Activated T-helper 17 cell treated with anti-CD3 and anti-CD28 coated beads, Interleukin-2, amount 50 U/mL, for 72 hours (primary cell): ENCODE measurements at regions not wholly inside any gene's neighbourhood (a gene's known extent, or its start where the extent isn't known, plus 50 kb on each side); places are given as distances from the start of the nearest gene placed in this dataset.

Source experiments
- ATAC-seq: fragments of 150-1000 bp; cut with Tn5 transposase; replicated peaks from 2 replicates; pipeline ENCODE4 v1.10.0; 2021; ENCODE audit warnings: mild to moderate bottlenecking, moderate library complexity
- H3K27ac Mint-ChIP-seq: one replicate; pipeline ENCODE4 v1.8.0; 2022; ENCODE audit warnings: mixed read lengths
- H3K27me3 Mint-ChIP-seq: one replicate; pipeline ENCODE4 v1.8.0; 2022; ENCODE audit warnings: mixed read lengths
- H3K36me3 Mint-ChIP-seq: one replicate; pipeline ENCODE4 v1.8.0; 2022; ENCODE audit warnings: low read depth, mild to moderate bottlenecking, mixed read lengths
- H3K4me1 Mint-ChIP-seq: one replicate; pipeline ENCODE4 v1.8.0; 2022; ENCODE audit warnings: mixed read lengths
- H3K4me3 Mint-ChIP-seq: one replicate; pipeline ENCODE4 v1.8.0; 2022; ENCODE audit warnings: mild to moderate bottlenecking, mixed read lengths
- H3K9me3 Mint-ChIP-seq: one replicate; pipeline ENCODE4 v1.8.0; 2022; ENCODE audit warnings: mixed read lengths

DNA sequence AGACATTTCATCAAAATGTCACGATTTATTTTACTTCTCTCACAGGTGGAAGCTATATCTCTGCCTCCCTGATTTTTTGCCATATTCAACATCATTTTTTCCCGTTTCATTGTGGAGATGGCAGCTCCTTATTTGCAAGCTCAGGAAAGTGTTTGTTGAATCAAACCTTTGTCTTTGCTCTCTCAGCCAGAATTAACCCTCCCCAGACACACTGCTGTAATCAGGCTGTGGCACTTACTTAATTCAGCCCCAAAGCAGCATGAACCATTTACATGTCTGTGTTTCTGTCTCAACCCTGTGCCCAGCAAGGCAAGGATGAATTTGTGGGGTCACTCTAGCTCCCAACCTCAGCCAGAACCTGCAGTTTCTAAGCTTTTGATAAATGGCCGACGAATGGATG, 397.2 kb downstream of the TCERG1L start:
- no peaks in the 10 kb centered on the region for H3K36me3 Mint-ChIP-seq
- ATAC-seq, result no peak
- H3K27ac Mint-ChIP-seq, result no peak overlapping the region
- no peak overlapping the region for H3K4me3 Mint-ChIP-seq
- H3K27me3 Mint-ChIP-seq, result no peaks in the 10 kb centered on the region
- H3K4me1 Mint-ChIP-seq, result no peaks in the 10 kb centered on the region
- H3K9me3 Mint-ChIP-seq, result peaks cover 13% of the 10 kb centered on the region

DNA sequence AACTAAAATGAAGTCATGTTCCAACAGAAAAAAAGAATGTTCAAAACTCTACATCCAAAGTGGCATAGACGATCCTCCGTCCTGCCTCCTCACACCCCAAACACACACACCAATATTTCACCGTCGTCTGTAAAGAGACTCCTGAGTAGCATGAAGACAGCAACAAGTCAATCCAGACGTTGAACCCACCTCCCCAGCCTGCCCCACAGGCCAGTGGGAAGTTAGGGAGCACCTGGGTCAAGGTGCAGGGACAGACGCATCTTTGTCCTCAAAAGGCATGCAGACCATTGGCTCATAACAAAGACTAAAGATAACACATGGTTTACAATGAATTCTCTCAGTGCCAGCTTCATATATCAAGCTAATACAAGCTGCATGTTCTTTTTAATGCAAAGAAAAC, 396.5 kb downstream of the TCERG1L start:
- H3K4me1 Mint-ChIP-seq, result no peaks in the 10 kb centered on the region
- no peak for ATAC-seq
- no peaks in the 10 kb centered on the region for H3K36me3 Mint-ChIP-seq
- H3K4me3 Mint-ChIP-seq, result no peak overlapping the region
- H3K27me3 Mint-ChIP-seq, result no peaks in the 10 kb centered on the region
- peaks cover 13% of the 10 kb centered on the region for H3K9me3 Mint-ChIP-seq
- H3K27ac Mint-ChIP-seq, result no peak overlapping the region

GRCh38 chr10:130921461-130921860, 390.1 kb downstream of the TCERG1L start:
- Mint-ChIP-seq H3K36me3 (no peaks in the 10 kb centered on the region), H3K27me3 (no peaks in the 10 kb centered on the region), H3K27ac (no peak overlapping the region), H3K9me3 (peaks cover 3% of the 10 kb centered on the region), H3K4me3 (no peak overlapping the region), H3K4me1 (no peaks in the 10 kb centered on the region)
- ATAC-seq, result no peak

DNA sequence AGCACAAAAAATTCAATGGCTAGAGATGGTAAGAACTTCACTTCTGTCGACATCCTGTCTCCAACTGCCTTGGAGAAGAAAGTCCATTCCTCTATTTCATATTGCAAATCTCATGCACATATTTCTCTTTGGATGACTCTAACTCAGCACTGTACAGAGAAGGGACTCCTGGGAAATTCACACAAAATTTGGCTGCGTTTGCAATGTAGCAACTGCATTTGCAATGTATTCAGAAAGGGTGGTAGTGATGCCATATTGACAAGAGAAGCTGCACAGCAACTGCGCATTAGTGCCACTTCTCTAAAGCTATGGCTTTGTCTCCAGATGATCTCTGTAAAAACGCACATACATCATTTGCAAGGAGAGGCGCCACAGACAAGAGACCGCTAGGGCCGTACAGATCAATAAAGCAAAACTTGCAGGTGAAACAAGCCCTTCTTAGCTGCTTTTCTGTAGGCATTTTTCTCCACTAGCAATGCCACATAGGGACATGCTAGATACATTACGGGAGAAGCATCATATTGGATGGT, 389.5 kb downstream of the TCERG1L start:
- no peak overlapping the region for H3K27ac Mint-ChIP-seq
- H3K4me1 Mint-ChIP-seq, result no peaks in the 10 kb centered on the region
- ATAC-seq, result no peak
- H3K36me3 Mint-ChIP-seq, result no peaks in the 10 kb centered on the region
- H3K9me3 Mint-ChIP-seq, result no peaks in the 10 kb centered on the region
- H3K27me3 Mint-ChIP-seq, result no peaks in the 10 kb centered on the region
- no peak overlapping the region for H3K4me3 Mint-ChIP-seq

- H3K27me3 Mint-ChIP-seq, result no peaks in the 10 kb centered on the region
- H3K36me3 Mint-ChIP-seq, result no peaks in the 10 kb centered on the region
- no peak overlapping the region for H3K27ac Mint-ChIP-seq
- ATAC-seq, result no peak
- no peaks in the 10 kb centered on the region for H3K4me1 Mint-ChIP-seq
- no peak overlapping the region for H3K4me3 Mint-ChIP-seq
- H3K9me3 Mint-ChIP-seq, result no peaks in the 10 kb centered on the region
Observed at GRCh38 chr10:130923596-130923995, 387.9 kb downstream of the TCERG1L start.

- H3K36me3 Mint-ChIP-seq, result no peaks in the 10 kb centered on the region
- no peaks in the 10 kb centered on the region for H3K4me1 Mint-ChIP-seq
- no peaks in the 10 kb centered on the region for H3K9me3 Mint-ChIP-seq
- no peak overlapping the region for H3K4me3 Mint-ChIP-seq
- ATAC-seq, result no peak
- H3K27me3 Mint-ChIP-seq, result no peaks in the 10 kb centered on the region
- no peak overlapping the region for H3K27ac Mint-ChIP-seq
Observed at GRCh38 chr10:130924138-130924819, 387.2 kb downstream of the TCERG1L start.

DNA sequence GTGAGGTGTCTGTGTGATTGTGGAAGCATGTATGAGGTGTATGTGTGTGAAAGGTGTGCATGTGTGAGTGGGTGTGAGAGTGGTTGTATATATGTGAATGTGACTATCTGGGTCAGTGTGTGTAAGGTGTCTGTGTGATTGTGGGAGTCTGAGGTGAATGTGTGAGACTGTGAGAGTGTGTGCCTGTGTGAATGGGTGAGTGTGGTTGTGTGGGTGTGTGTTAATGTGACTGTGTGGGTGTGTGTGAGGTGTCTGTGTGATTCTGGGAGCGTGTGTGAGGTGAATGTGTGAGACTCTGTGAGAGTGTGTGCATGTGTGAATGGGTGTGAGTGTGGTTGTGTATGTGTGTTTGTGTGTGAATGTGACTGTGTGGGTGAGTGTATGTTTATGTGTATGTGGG, 385.1 kb downstream of the TCERG1L start:
- no peaks in the 10 kb centered on the region for H3K36me3 Mint-ChIP-seq
- no peak overlapping the region for H3K4me3 Mint-ChIP-seq
- no peaks in the 10 kb centered on the region for H3K4me1 Mint-ChIP-seq
- ATAC-seq, result no peak
- H3K27ac Mint-ChIP-seq, result no peak overlapping the region
- no peaks in the 10 kb centered on the region for H3K9me3 Mint-ChIP-seq
- H3K27me3 Mint-ChIP-seq, result no peaks in the 10 kb centered on the region

DNA sequence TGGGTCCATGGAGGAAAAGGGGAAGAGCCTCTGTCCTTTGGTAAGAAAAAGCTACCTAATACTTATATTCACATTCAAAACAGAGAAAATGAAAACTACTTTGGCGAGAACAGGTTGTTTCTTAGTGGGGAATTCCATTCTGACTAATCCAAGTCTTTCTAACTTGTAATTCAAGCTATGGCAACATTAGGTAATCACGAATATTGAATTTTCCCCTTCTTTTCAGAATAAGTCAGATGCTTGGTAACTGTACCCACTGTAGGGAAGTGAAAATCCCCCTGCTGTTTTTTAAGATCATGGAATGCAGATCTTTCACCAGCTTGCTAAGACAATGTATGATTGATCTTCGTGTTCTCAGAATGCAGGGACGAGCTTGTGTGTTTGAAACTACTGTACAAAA, 384.4 kb downstream of the TCERG1L start:
- no peaks in the 10 kb centered on the region for H3K27me3 Mint-ChIP-seq
- no peak overlapping the region for H3K27ac Mint-ChIP-seq
- no peaks in the 10 kb centered on the region for H3K4me1 Mint-ChIP-seq
- no peaks in the 10 kb centered on the region for H3K9me3 Mint-ChIP-seq
- ATAC-seq, result peak; percentile 32
- no peak overlapping the region for H3K4me3 Mint-ChIP-seq
- H3K36me3 Mint-ChIP-seq, result no peaks in the 10 kb centered on the region

DNA sequence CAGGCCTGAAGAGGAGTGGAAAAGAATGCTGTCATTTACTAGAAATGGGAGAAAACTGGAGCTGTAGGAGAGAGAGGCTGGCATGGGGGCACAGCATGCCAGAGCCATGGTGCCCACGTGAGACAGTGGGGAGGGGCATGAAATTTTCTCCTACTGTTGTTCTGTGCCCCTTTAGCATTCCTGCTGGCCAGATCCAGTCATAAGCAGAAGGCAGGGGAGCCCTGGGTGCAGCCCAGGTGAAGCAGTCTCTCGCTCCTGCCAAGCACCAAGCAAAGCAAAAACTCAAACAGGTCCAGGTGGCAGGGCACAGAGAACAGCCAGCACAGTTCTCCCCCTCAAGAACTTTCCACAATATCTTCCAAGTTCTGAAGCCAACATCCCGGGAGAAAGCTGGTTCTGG, 383.2 kb downstream of the TCERG1L start:
- no peak overlapping the region for H3K27ac Mint-ChIP-seq
- ATAC-seq, result no peak
- no peaks in the 10 kb centered on the region for H3K9me3 Mint-ChIP-seq
- H3K36me3 Mint-ChIP-seq, result no peaks in the 10 kb centered on the region
- H3K4me1 Mint-ChIP-seq, result no peaks in the 10 kb centered on the region
- H3K27me3 Mint-ChIP-seq, result no peaks in the 10 kb centered on the region
- no peak overlapping the region for H3K4me3 Mint-ChIP-seq

DNA sequence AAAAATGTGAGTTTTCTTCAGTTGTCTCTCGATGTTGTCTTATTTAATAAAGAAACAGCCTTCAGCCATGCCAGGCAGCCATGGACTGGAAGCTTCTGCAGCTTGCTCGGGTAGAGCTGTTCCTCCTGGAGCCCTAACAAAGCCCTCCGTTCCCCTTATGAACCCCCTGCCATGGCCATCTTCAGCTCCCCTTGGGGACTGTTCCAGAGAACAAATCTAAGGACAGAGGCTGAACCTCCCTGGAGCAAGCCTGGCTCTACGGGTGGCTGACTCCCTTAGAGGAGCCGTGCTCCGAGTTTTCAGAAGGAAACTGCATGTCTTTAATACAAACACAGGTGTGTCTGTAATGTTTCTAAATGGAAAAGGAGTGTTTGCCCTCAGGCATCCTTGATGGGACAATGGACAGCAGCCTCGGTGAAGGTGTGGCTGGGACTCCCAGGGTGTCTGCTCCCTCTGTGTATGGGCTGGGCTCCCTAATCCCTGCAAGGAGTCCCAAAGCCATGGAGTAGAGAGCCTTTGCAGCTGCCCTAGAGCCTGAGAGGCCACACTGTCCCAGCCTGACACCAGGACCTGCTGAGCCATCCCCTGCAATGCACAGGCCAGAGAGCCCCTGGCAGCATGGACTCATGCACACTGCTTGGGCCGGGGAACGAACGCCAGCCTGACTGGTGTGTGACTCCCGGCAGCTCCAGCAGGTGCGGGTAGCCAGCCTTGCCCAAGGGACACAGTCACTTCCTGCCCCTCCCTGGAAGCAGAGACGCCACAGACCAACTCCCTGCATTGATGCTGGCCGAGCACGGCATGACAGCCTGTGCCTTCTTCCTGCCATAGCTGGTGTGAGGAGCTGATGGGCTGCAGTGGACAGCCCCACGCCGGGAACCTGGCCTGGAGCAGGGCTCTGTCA, 381.8 kb downstream of the TCERG1L start:
- no peaks in the 10 kb centered on the region for H3K4me1 Mint-ChIP-seq
- H3K4me3 Mint-ChIP-seq, result no peak overlapping the region
- no peak overlapping the region for H3K27ac Mint-ChIP-seq
- no peaks in the 10 kb centered on the region for H3K9me3 Mint-ChIP-seq
- no peaks in the 10 kb centered on the region for H3K27me3 Mint-ChIP-seq
- H3K36me3 Mint-ChIP-seq, result no peaks in the 10 kb centered on the region
- ATAC-seq, result no peak

GRCh38 chr10:130930821-130931220, 380.7 kb downstream of the TCERG1L start:
- H3K4me1 Mint-ChIP-seq, result no peaks in the 10 kb centered on the region
- H3K36me3 Mint-ChIP-seq, result no peaks in the 10 kb centered on the region
- no peak for ATAC-seq
- no peaks in the 10 kb centered on the region for H3K27me3 Mint-ChIP-seq
- no peaks in the 10 kb centered on the region for H3K9me3 Mint-ChIP-seq
- no peak overlapping the region for H3K27ac Mint-ChIP-seq
- H3K4me3 Mint-ChIP-seq, result no peak overlapping the region

- no peaks in the 10 kb centered on the region for H3K27me3 Mint-ChIP-seq
- no peaks in the 10 kb centered on the region for H3K36me3 Mint-ChIP-seq
- no peak for ATAC-seq
- no peaks in the 10 kb centered on the region for H3K9me3 Mint-ChIP-seq
- no peak overlapping the region for H3K27ac Mint-ChIP-seq
- no peak overlapping the region for H3K4me3 Mint-ChIP-seq
- no peaks in the 10 kb centered on the region for H3K4me1 Mint-ChIP-seq
Observed at GRCh38 chr10:130931256-130931655, 380.3 kb downstream of the TCERG1L start.

DNA sequence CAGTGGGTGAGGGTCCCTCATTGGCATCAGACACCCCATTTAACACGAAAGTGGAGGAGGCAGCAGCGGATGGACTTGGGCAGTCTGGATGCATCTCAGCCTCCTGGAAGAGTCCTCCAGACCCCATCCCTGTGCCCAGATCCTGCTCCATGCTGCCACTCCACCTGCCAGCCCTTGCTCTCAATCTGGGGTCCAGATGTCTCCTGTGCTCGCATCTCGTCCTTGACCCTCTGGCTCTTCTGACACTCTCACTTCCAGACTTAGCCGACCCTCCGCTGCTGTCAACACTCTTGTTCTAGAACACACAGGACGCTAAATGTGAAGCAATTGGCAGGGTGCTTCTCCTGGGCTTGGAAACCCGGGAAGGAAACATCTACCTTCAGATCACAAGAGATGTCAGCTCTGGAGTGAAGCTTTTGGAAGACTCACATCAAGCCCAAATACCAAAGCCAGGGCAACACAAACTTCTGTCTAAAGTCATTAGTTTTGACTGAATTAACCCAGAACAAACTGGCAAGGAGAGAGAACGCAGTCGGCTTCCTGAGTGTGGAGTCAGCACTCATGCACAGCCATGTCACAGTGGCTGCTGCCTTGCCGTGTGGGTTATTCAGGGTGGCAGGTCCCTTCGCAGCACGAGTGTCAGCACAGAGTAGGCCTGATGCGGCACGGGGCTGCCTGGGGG, 379.1 kb downstream of the TCERG1L start:
- Mint-ChIP-seq H3K9me3 (no peaks in the 10 kb centered on the region), H3K4me3 (no peak overlapping the region), H3K4me1 (no peaks in the 10 kb centered on the region), H3K27ac (no peak overlapping the region), H3K27me3 (no peaks in the 10 kb centered on the region), H3K36me3 (no peaks in the 10 kb centered on the region)
- ATAC-seq, result no peak

GRCh38 chr10:130933008-130933390, 378.5 kb downstream of the TCERG1L start:
- H3K36me3 Mint-ChIP-seq, result no peaks in the 10 kb centered on the region
- H3K27me3 Mint-ChIP-seq, result peaks cover 5% of the 10 kb centered on the region
- H3K4me3 Mint-ChIP-seq, result no peak overlapping the region
- no peaks in the 10 kb centered on the region for H3K9me3 Mint-ChIP-seq
- no peak for ATAC-seq
- no peaks in the 10 kb centered on the region for H3K4me1 Mint-ChIP-seq
- no peak overlapping the region for H3K27ac Mint-ChIP-seq
